SK-N-SH (cell line): ENCODE measurements at regions not wholly inside any gene's neighbourhood (a gene's known extent, or its start where the extent isn't known, plus 50 kb on each side); places are given as distances from the start of the nearest gene placed in this dataset.

Experiments
- CTCF ChIA-PET: fragments of 300-600, 350-600 bp; formaldehyde crosslinking; extraction: SDS; loops from one replicate; lab custom pipeline; 2021; lab: Yijun Ruan, JAX
- POLR2A ChIA-PET: fragments of 350-600 bp; sonication (Branson Sonifier 250); formaldehyde crosslinking; extraction: SDS; loops from one replicate; lab custom pipeline; 2020; ENCODE audit warnings: antibody characterized with exemption, inconsistent platforms; lab: Yijun Ruan, JAX
- DNase-seq: peaks from one replicate; pipeline ENCODE4 v3.0.0; 2012
- H2AFZ ChIP-seq: fragments of 200-600 bp; sonication (generic); 2 replicates; pipeline ENCODE4 v1.8.1; 2016; ENCODE audit warnings: antibody characterized with exemption, mild to moderate bottlenecking, low read depth
- H3F3A ChIP-seq: fragments of 200-600 bp; sonication (generic); replicated peaks from 2 replicates; pipeline ENCODE3; 2016; ENCODE audit warnings: antibody characterized with exemption, mild to moderate bottlenecking; ENCODE audit not compliant: insufficient read depth
- H3K27ac ChIP-seq, 2 experiments: fragments of 200-500 bp in 1 of 2; fragments of 200-600 bp in 1 of 2; sonication (Bioruptor generic) in 1 of 2; sonication (generic), shearing (Covaris generic) in 1 of 2; 2 replicates each; pipeline versions ENCODE4 v1.5.1 to v1.6.1; 2014 to 2016; ENCODE audit warnings: low read depth in 2 of 2, inconsistent platforms in 1 of 2, low read length in 1 of 2, mild to moderate bottlenecking in 1 of 2, mixed read lengths in 1 of 2
- H3K27me3 ChIP-seq: fragments of 200-600 bp; sonication (generic), shearing (Covaris generic); 2 replicates; pipeline ENCODE4 v1.6.1; 2016; ENCODE audit warnings: mixed run types; ENCODE audit not compliant: insufficient read depth
- H3K36me3 ChIP-seq, 2 experiments: fragments of 200-500 bp in 1 of 2; fragments of 200-600 bp in 1 of 2; sonication (Bioruptor generic) in 1 of 2; sonication (generic) in 1 of 2; replicated peaks in 1 of 2; 2 replicates each; pipeline versions ENCODE3 to v1.5.1; 2014 to 2016; ENCODE audit warnings: low read length in 1 of 2, mild to moderate bottlenecking in 1 of 2; ENCODE audit not compliant: insufficient read depth in 2 of 2, control insufficient read depth in 1 of 2
- H3K4me1 ChIP-seq, 2 experiments: fragments of 200-500 bp in 1 of 2; fragments of 200-600 bp in 1 of 2; sonication (Bioruptor generic) in 1 of 2; sonication (generic), shearing (Covaris generic) in 1 of 2; 2 replicates each; pipeline versions ENCODE4 v1.5.1 to v1.6.1; 2014 to 2016; ENCODE audit warnings: low read depth in 1 of 2, low read length in 1 of 2, mixed run types in 1 of 2; ENCODE audit not compliant: insufficient read depth in 2 of 2, control insufficient read depth in 1 of 2
- H3K4me2 ChIP-seq: fragments of 200-600 bp; sonication (generic), shearing (Covaris generic); 2 replicates; pipeline ENCODE4 v1.6.1; 2017; ENCODE audit warnings: mixed run types
- H3K4me3 ChIP-seq, 2 experiments: fragments of 200-500 bp in 1 of 2; fragments of 200-600 bp in 1 of 2; sonication (Bioruptor generic) in 1 of 2; sonication (generic), shearing (Covaris generic) in 1 of 2; 2 replicates each; pipeline versions ENCODE4 v1.5.1 to v1.8.1; 2014 to 2016; ENCODE audit warnings: low read depth in 2 of 2, inconsistent platforms in 1 of 2, low read length in 1 of 2, mild to moderate bottlenecking in 1 of 2, mixed read lengths in 1 of 2, moderate library complexity in 1 of 2
- H3K79me2 ChIP-seq: fragments of 200-600 bp; sonication (generic); 2 replicates; pipeline ENCODE4 v1.8.1; 2017; ENCODE audit warnings: mild to moderate bottlenecking; ENCODE audit not compliant: insufficient read depth
- H3K9ac ChIP-seq: fragments of 200-600 bp; sonication (generic); 2 replicates; pipeline ENCODE4 v1.6.1; 2017; ENCODE audit warnings: mixed run types
- H3K9me2 ChIP-seq: fragments of 200-600 bp; sonication (generic); 2 replicates; pipeline ENCODE4 v1.6.1; 2017; ENCODE audit warnings: mixed run types
- H3K9me3 ChIP-seq: fragments of 200-600 bp; sonication (generic); 2 replicates; pipeline ENCODE4 v1.6.1; 2017; ENCODE audit warnings: mixed run types, mild to moderate bottlenecking, moderate library complexity
- H4K20me1 ChIP-seq: fragments of 200-600 bp; sonication (generic); 2 replicates; pipeline ENCODE4 v1.6.1; 2017; ENCODE audit warnings: mild to moderate bottlenecking, mixed run types; ENCODE audit not compliant: insufficient read depth
- EZH2phosphoT487 ChIP-seq: fragments of 200-600 bp; sonication (generic); IDR thresholded peaks from 2 replicates; pipeline ENCODE4 v1.6.1; 2017; ENCODE audit warnings: low read depth, mixed run types, mild to moderate bottlenecking, antibody characterized with exemption, moderate library complexity, borderline replicate concordance
- FOXM1 ChIP-seq: IDR thresholded peaks from 2 replicates; pipeline ENCODE4 v1.4.0; 2012; ENCODE audit warnings: low read depth, mild to moderate bottlenecking
- GABPA ChIP-seq: IDR thresholded peaks from 2 replicates; pipeline ENCODE4 v1.4.0; 2012; ENCODE audit warnings: low read depth, mild to moderate bottlenecking
- GATA2 ChIP-seq: sonication (generic); formaldehyde crosslinking; IDR thresholded peaks from 2 replicates; pipeline ENCODE4 v1.5.0; 2020; ENCODE audit warnings: mild to moderate bottlenecking, missing genetic modification reagents
- MEF2A ChIP-seq: IDR thresholded peaks from 2 replicates; pipeline ENCODE4 v1.4.0; 2012; ENCODE audit warnings: low read depth, borderline replicate concordance
- PBX3 ChIP-seq: IDR thresholded peaks from 2 replicates; pipeline ENCODE4; 2012
- POLR2AphosphoS5 ChIP-seq: IDR thresholded peaks from 2 replicates; pipeline ENCODE4 v1.6.1; 2012; ENCODE audit warnings: low read depth, low read length
- REST ChIP-seq: IDR thresholded peaks from 2 replicates; pipeline ENCODE4 v1.6.1; 2012; ENCODE audit warnings: mild to moderate bottlenecking, low read depth, low read length, moderate library complexity
- RXRA ChIP-seq: IDR thresholded peaks from 2 replicates; pipeline ENCODE4 v1.4.0; 2012; ENCODE audit warnings: low read depth, mild to moderate bottlenecking, borderline replicate concordance
- SMC3 ChIP-seq: IDR thresholded peaks from 2 replicates; pipeline ENCODE4 v1.6.1; 2012; ENCODE audit warnings: low read depth, low read length, improper control_type of control experiment
- TAF1 ChIP-seq: IDR thresholded peaks from 2 replicates; pipeline ENCODE4 v1.6.1; 2012; ENCODE audit warnings: low read depth, mild to moderate bottlenecking, low read length, moderate library complexity, borderline replicate concordance
- TCF12 ChIP-seq: IDR thresholded peaks from 2 replicates; pipeline ENCODE4 v1.4.0; 2012
- YY1 ChIP-seq: IDR thresholded peaks from 2 replicates; pipeline ENCODE4 v1.4.0; 2012; ENCODE audit warnings: low read depth, mild to moderate bottlenecking
- WGBS: methylation state at CpG from one replicate; pipeline ENCODE4 v1.1.6; 2017; ENCODE audit warnings: low lambda C conversion rate; 5-methylcytosine and 5-hydroxymethylcytosine counted together

DNA sequence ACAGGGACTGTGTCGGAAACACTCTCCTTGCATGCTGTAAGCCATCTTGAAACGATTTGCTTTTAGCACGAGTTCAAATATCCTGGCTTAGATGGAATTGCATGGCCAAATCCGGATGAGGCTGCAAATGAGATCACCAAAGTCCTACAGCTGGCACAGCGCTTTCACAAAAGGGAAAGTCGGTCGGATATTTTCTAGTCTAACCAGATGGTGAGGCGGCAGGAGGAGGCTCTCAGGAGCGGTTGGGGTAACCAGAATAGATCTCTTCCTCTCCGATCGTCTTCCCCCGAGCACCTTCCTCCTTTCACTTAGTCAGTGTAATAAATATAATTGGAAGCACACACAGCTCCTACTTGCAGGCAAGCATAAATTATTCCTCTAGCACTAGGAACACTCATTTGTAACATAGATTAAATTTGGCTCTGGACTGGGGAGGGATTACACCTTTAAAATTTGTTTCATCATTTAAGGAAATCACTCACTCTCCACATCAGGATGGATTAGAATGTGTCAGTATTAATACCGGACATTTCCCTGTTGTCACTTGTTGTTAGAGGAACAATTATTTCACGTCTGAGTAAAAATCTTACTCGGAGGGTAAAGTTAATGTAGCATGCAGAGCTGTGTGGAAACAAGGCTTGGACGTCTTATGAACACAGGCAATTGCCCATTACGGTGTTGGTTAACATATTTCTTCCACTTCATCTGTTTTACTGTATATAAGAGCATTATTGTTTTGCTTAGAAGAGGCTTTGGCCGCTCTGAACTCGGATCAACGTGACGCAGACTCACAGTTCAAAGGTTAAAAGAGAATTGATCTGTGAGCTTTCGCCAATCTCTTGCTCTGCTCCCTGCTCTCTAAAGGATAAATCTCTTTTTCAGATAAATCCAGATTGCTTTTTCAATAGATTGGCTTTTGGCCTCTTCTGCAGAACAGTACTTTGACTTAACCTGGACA lies 857.9 kb downstream of the TYW1 start:
- Histone ChIP-seq H3K4me1 (no peaks in the 10 kb centered on the region), H2AFZ (no peak overlapping the region), H3K79me2 (no peaks in the 10 kb centered on the region), H3K9me2 (no peaks in the 10 kb centered on the region), H3K36me3 (no peaks in the 10 kb centered on the region), H3K27ac (no peak overlapping the region), H3K9me3 (peaks cover 8% of the 10 kb centered on the region; the same call in 1 of the 2 replicates), H3K4me3 (no peak overlapping the region), H4K20me1 (no peaks in the 10 kb centered on the region), H3F3A (no peaks in the 10 kb centered on the region), H3K4me2 (no peak overlapping the region), H3K27me3 (no peaks in the 10 kb centered on the region), H3K9ac (no peak overlapping the region)
- DNase-seq, result no peak
- CTCF ChIA-PET, result interaction anchor here (0.8 kb wide), 1 partner anchor 16 kb away, joined by 3 read pairs; no protein-coding TSS in a partner anchor
- POLR2A ChIA-PET, result no interaction called here
- TF ChIP-seq YY1, result no peak
- no peak for TF ChIP-seq FOXM1
- TF ChIP-seq GABPA, result no peak
- no peak for TF ChIP-seq SMC3
- TF ChIP-seq PBX3, result no peak
- no peak for TF ChIP-seq TAF1
- TF ChIP-seq RXRA, result no peak
- TF ChIP-seq POLR2AphosphoS5, result no peak
- TF ChIP-seq EZH2phosphoT487, result no peak
- no peak for TF ChIP-seq GATA2 (CRISPR knock-in tag)
- no peak for TF ChIP-seq TCF12
- TF ChIP-seq MEF2A, result no peak
- TF ChIP-seq REST, result no peak
- 44% methylated on average over 22 of the region's 22 CpGs for WGBS
